ENCODE measurements at regions not wholly inside any gene's neighbourhood (a gene's known extent, or its start where the extent isn't known, plus 50 kb on each side); places are given as distances from the start of the nearest gene placed in this dataset.

DNA sequence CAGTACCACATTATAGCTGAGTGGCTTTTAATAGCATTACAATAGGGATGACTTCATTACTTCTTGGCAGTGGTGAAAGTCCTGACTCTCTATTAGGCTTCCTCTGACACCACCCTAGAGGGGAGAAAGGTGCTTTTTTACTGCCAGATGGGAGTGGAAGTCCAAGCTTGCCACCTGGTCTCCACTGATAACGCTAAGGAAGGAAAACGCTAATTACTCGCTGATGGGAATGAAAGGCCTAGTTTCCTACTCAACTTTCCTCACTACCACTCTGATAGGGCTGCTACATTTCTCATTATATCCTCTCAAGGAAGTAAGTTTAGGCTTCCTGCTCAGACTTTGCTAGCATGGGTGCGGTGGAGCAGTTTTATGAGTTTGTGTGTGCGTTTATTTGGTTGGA lies 62.3 kb upstream of the PAGE3 start:
- TF ChIP-seq EZH2 (IDR thresholded peaks at IDR 0.05; ENCODE audit: borderline replicate concordance, low read depth, low read length, severe bottlenecking) (no peak), CTCF (IDR thresholded peaks at IDR 0.05; ENCODE audit: extremely low read depth in 1 of 2, insufficient read depth in 1 of 2, low read depth in 1 of 2, low read length in 2 of 2) (no peak), MAX (IDR thresholded peaks at IDR 0.05; ENCODE audit: insufficient read depth, insufficient read length) (no peak), JUN (IDR thresholded peaks at IDR 0.05; ENCODE audit: borderline replicate concordance, insufficient read depth, insufficient read length, low read depth) (peak; percentile 49), MYC (IDR thresholded peaks at IDR 0.05; ENCODE audit: low read depth, low read length) (no peak)
- Histone ChIP-seq H3K4me3 (replicated peaks in 1 of 3; ENCODE audit: insufficient read depth in 1 of 3, low read depth in 1 of 3, low read length in 3 of 3) (no peak overlapping the region), H3K9me1 (replicated peaks; ENCODE audit: control insufficient read depth, extremely low read depth, insufficient read depth, low read length) (no peaks in the 10 kb centered on the region), H3K36me3 (ENCODE audit: control insufficient read depth in 2 of 2, extremely low read depth in 1 of 2, insufficient read depth in 2 of 2, low read length in 2 of 2) (no peaks in the 10 kb centered on the region), H3K9me3 (replicated peaks; ENCODE audit: control insufficient read depth, insufficient read depth, low read length) (no peaks in the 10 kb centered on the region), H4K20me1 (replicated peaks; ENCODE audit: control insufficient read depth, extremely low read depth, insufficient read depth, low read length) (no peaks in the 10 kb centered on the region), H2AFZ (ENCODE audit: low read depth, low read length) (no peak overlapping the region), H3K9ac (replicated peaks; ENCODE audit: extremely low read depth, insufficient read depth, low read length) (no peak overlapping the region), H3K27me3 (ENCODE audit: control insufficient read depth in 2 of 2, insufficient read depth in 2 of 2, low read length in 2 of 2) (no peaks in the 10 kb centered on the region), H3K4me2 (ENCODE audit: insufficient read depth, low read length) (no peak overlapping the region), H3K27ac (ENCODE audit: insufficient read depth, low read depth, low read length) (no peak overlapping the region), H3K4me1 (ENCODE audit: control insufficient read depth, extremely low read depth, insufficient read depth, low read length) (no peaks in the 10 kb centered on the region), H3K79me2 (ENCODE audit: control insufficient read depth, insufficient read depth, low read length) (no peaks in the 10 kb centered on the region)
- CTCF ChIA-PET: no interaction called here
- intact Hi-C loops (cut with micrococcal nuclease) (loop anchor here (1.0 to 10.0 kb wide), 2 partner anchors 270 to 692 kb away; no protein-coding TSS in a partner anchor), dilution Hi-C loops (cut with MboI; ENCODE audit: extremely low pct_ligation_motif_present, low sequenced_read_pairs) (no loop called here)
- DNase-seq (ENCODE audit: low read depth, low spot score): peak; percentile 85
- no peak for FAIRE-seq
- BruUV-seq (replicated peaks): no TSS peak
- POLR2A ChIA-PET: no interaction called here

DNA sequence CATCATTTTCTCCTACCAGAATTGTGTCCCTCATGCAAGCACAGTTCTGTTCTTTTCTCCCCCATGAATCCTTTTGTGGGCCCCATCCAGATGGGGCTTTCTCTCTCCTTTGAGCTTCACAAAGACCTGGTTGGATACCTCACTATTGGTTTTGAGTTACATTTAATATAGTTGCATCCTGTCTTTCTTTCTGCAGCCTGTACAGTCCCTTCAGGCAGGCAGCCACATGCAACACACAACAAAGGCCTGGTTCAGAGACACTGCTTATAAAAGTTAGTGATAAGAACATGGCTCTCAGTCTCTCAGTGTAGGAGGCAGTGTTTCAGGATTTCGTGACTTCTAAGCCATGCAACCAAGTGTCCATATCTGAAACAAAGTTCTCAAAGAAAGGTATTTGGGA lies 70.6 kb upstream of the PAGE3 start:
- H3K27ac ChIP-seq (ENCODE audit: insufficient read depth, low read depth, low read length): no peak overlapping the region
- TF ChIP-seq CTCF (IDR thresholded peaks at IDR 0.05; ENCODE audit: extremely low read depth in 1 of 2, insufficient read depth in 1 of 2, low read depth in 1 of 2, low read length in 2 of 2) (no peak), FOS (IDR thresholded peaks at IDR 0.05; ENCODE audit: borderline replicate concordance, insufficient read depth, low read length) (no peak), EZH2 (IDR thresholded peaks at IDR 0.05; ENCODE audit: borderline replicate concordance, low read depth, low read length, severe bottlenecking) (no peak), POLR2A (IDR thresholded peaks at IDR 0.05; ENCODE audit: low read depth, low read length) (no peak), GATA2 (IDR thresholded peaks at IDR 0.05; ENCODE audit: insufficient read depth, insufficient read length, low read depth, low read length) (no peak), MAX (IDR thresholded peaks at IDR 0.05; ENCODE audit: insufficient read depth, insufficient read length) (no peak), JUN (IDR thresholded peaks at IDR 0.05; ENCODE audit: borderline replicate concordance, insufficient read depth, insufficient read length, low read depth) (no peak), MYC (IDR thresholded peaks at IDR 0.05; ENCODE audit: low read depth, low read length) (no peak), POLR2AphosphoS5 (IDR thresholded peaks at IDR 0.05; ENCODE audit: insufficient read depth, low read depth, low read length) (no peak)
- H3K4me3 ChIP-seq (replicated peaks in 1 of 3; ENCODE audit: insufficient read depth in 1 of 3, low read depth in 1 of 3, low read length in 3 of 3): no peak overlapping the region
- no peaks in the 10 kb centered on the region for H3K36me3 ChIP-seq (ENCODE audit: control insufficient read depth in 2 of 2, extremely low read depth in 1 of 2, insufficient read depth in 2 of 2, low read length in 2 of 2)
- intact Hi-C loops (cut with micrococcal nuclease) (no loop called here), dilution Hi-C loops (cut with MboI; ENCODE audit: extremely low pct_ligation_motif_present, low sequenced_read_pairs) (no loop called here)
- no peaks in the 10 kb centered on the region for H3K4me1 ChIP-seq (ENCODE audit: control insufficient read depth, extremely low read depth, insufficient read depth, low read length)
- no peaks in the 10 kb centered on the region for H3K9me1 ChIP-seq (replicated peaks; ENCODE audit: control insufficient read depth, extremely low read depth, insufficient read depth, low read length)
- POLR2A ChIA-PET: no interaction called here
- CTCF ChIA-PET: no interaction called here
- BruUV-seq (replicated peaks): no TSS peak
- no peak overlapping the region for H3K4me2 ChIP-seq (ENCODE audit: insufficient read depth, low read length)
- no peak overlapping the region for H3K9ac ChIP-seq (replicated peaks; ENCODE audit: extremely low read depth, insufficient read depth, low read length)
- no peaks in the 10 kb centered on the region for H4K20me1 ChIP-seq (replicated peaks; ENCODE audit: control insufficient read depth, extremely low read depth, insufficient read depth, low read length)
- H3K27me3 ChIP-seq (ENCODE audit: control insufficient read depth in 2 of 2, insufficient read depth in 2 of 2, low read length in 2 of 2): no peaks in the 10 kb centered on the region
- no peaks in the 10 kb centered on the region for H3K79me2 ChIP-seq (ENCODE audit: control insufficient read depth, insufficient read depth, low read length)
- DNase-seq (ENCODE audit: low read depth, low spot score) (no peak), FAIRE-seq (no peak)
- H2AFZ ChIP-seq (ENCODE audit: low read depth, low read length): no peak overlapping the region
- H3K9me3 ChIP-seq (replicated peaks; ENCODE audit: control insufficient read depth, insufficient read depth, low read length): no peaks in the 10 kb centered on the region
